HG03280 (cell line): ENCODE measurements at regions not wholly inside any gene's neighbourhood (a gene's known extent, or its start where the extent isn't known, plus 50 kb on each side); places are given as distances from the start of the nearest gene placed in this dataset.
"Not testable (repeated sequence)": the region's sequence is repeated elsewhere in the genome, so short reads cannot be mapped to it uniquely, and the experiment has no call there.

Experiments used
- ATAC-seq: cut with Tn5 transposase; IDR thresholded peaks from one replicate; pipeline ENCODE4 v1.9.1; 2021; ENCODE audit warnings: mild to moderate bottlenecking, moderate library complexity; ENCODE audit not compliant: unreplicated experiment

- not testable (repeated sequence) for ATAC-seq
Observed at GRCh38 chr4:86413426-86413825, 53.6 kb upstream of the MAPK10 start.

DNA sequence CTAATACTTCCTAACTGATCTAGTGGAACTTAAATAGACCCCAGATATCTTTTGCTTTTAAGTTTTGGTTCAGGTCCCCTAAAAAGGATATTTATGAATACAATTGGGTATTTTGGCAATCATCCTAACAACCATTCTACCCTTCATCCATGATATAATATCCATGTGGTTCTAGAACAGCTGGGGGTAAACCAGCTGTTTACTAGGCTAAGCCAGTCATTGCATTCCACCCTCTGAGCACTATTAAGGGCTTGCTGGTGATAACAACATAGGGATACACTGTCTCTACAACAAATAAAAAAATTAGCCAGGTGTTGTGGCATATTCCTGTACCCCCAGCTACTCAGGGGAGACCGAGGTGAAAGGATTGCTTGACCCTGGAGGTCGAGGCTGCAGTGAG, 54.8 kb upstream of the MAPK10 start:
- no peak for ATAC-seq

GRCh38 chr4:86416081-86416480, 56.2 kb upstream of the MAPK10 start:
- ATAC-seq: no peak

- ATAC-seq: no peak
Observed at GRCh38 chr4:86421461-86421860, 61.6 kb upstream of the MAPK10 start.

GRCh38 chr4:86431543-86432116, 71.8 kb upstream of the MAPK10 start:
- ATAC-seq: no peak

DNA sequence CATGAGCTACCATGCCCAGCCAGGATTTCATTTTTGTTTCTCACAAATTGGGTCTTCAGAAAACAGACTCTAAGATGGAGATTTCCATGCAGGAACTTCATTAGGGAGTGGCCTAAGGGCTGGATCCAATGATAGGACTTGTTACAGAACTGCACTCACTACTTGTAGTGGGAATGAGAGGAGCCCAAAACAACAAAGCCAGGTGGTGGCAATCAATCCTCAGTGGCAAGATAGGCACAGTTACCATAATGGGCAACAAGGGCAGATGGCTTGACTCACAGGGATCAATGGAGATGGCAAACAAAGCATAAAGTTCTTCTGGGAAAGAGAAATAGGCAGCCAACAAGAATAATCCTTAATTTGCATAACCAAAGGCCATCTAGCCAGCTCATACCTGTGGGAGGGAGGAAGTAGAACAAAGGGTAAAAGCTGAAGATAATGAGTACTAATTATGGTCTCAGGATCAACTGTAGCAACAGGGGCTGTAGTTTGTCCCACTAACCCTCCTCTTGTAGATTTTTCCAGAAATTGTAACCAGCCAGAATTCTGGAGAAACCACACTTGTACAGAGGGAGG, 72.8 kb upstream of the MAPK10 start:
- ATAC-seq: no peak

- no peak for ATAC-seq
Observed at GRCh38 chr4:86439293-86439692, 79.4 kb upstream of the MAPK10 start.

GRCh38 chr4:86441175-86441936, 81.5 kb upstream of the MAPK10 start:
- ATAC-seq: no peak

DNA sequence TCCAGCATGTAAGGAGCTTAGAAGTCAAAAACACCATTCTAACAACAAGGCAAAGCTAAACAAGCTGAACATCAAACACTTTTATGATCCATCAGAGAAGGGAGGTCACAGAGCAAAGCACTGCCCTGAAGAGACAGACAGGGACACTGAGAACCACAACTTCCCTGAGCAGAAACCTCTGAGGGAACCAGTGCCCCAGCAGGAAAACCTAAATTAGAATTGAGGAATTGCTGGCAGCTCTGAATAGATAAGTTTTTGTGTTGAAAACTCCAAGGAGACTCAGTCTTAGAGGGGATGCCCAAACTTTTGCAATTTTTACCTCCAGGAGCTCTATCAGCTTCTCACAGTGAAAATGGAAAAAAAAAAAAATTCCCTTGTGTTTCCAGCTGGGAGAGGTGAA, 83.0 kb upstream of the MAPK10 start:
- ATAC-seq: no peak

- no peak for ATAC-seq
Observed at GRCh38 chr4:86443495-86443894, 83.6 kb upstream of the MAPK10 start.

DNA sequence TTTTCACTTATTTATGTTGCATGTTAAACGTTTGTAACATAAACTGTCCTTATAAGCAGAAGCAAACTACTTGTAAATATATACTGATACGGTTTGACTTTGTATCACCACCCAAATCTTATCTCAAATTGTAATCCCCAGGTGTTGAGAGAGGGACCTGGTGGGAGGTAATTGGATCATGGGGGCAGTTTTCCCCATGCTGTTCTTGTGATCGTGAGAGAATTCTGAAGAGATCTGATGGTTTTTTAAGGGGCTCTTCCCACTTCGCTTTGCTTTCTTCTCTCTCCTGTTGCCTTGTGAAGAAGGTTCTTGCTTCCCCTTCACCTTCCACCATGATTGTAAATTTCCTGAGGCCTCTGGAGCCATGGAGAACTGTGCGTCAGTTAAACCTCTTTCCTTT, 87.1 kb upstream of the MAPK10 start:
- no peak for ATAC-seq

DNA sequence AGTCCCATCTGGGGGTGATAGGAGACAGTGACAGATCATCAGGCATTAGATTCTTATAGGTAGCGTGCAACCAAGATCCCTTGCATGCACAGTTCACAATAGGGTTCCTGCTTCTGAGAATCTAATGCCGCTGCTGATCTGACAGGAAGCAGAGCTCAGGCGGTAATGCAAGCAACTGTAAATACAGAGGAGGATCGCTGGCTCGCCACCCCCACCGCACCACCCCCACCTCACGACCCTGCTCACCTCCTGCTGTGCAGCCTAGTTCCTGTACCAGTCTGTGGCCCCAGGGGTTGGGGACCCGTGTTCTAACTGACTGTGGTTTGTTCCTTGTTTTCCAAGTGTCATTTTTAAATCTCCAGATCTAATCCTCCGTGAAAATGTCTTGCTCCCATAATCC, 89.0 kb upstream of the MAPK10 start:
- ATAC-seq: no peak

DNA sequence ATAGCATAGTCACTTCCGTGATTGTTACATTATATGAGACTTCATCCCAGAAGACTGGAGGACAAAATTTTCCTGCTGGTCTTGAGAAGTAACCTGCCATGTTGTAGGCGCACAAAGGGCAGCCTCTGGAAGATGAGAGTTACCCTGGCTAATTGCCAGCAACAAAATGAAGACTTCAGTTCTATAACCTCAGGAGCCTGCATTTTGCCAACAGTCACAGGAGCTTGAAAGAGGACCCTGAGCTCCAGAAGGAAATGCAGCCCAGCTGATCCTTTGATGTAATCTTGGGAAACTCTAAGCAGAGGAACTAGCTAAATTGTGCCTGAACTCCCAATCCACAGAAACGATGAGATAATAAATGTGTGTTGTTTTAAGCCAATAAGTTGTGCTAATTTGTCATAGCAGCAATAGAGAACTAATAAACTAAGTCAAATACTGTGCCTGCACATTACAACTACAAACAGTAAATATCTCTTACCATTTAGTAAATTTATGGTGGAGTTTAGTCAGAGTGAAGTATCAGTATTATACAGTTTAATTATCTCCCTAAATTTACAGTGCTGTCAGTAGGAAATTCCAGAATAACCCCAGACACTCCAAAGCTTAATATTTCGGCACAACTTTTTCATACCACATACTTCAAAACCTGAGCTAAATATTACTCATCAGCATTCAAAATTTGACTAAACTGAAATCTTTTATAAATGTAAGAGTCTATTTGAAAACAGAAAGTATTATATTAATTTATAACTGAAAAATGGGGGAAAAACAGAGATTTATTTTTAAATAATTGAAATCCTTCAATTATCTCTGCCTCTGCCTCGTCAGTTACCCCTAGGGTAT, 90.1 kb upstream of the MAPK10 start:
- ATAC-seq: no peak

DNA sequence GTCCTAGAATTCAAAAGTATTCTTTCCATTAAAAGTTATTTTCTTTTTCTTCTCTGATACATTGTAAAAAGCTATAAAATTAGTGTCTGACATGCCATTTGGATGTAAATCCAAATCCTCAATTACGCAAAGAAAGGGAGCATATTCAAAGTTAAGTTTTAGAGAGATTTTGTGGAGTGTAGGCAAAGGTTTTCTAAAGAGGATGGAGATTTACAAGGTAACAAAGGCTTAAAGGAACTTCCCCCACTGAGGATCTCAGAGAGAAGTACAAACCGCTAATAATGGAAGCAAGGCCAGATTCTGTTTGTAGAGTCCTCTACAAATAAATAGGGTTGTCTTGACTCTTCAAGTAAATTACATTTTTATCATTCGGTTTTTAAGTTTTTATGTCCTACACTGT, 91.0 kb upstream of the MAPK10 start:
- ATAC-seq: no peak

DNA sequence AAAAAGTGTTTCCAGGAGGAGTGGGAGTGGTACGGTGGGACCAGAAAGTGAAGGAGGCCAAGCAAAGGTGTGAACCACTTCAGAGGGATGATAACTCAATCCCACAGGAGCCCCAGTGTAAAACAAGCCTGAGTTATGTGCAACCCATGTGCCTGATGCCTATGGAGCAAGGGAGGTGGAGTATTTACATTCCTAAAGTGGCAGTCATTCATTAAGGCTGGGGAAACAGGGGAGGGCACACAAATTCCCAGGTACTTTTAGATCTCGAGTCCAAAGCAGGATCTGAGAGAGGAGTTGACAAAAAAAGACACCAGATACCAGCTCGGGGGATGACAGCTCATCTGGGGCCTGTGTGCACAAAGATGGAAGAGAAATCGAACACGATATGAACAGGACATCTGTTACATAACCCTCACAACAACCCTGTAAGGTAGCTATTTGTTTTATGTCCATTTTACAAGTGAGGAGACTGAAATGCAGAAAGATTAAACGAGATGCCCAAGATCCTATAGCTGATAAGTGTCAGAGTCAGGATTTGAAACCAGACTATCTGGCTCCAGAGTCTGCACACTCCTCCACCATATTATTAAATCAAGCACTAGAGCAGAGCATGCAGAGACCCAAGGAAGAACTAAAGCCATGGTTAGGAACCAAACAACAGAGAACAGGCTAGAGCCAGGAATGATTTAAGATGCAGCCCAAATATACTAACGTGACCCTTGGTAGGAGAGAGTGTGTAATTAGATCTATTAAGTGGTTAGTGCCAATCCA, 91.9 kb upstream of the MAPK10 start:
- no peak for ATAC-seq

- ATAC-seq: no peak
Observed at GRCh38 chr4:86452422-86452891, 92.6 kb upstream of the MAPK10 start.

- no peak for ATAC-seq
Observed at GRCh38 chr4:86452924-86453531, 93.2 kb upstream of the MAPK10 start.

GRCh38 chr4:86453611-86454072, 93.8 kb upstream of the MAPK10 start:
- ATAC-seq: not testable (repeated sequence)

- no peak for ATAC-seq
Observed at GRCh38 chr4:86461849-86462248, 102.0 kb upstream of the MAPK10 start.

DNA sequence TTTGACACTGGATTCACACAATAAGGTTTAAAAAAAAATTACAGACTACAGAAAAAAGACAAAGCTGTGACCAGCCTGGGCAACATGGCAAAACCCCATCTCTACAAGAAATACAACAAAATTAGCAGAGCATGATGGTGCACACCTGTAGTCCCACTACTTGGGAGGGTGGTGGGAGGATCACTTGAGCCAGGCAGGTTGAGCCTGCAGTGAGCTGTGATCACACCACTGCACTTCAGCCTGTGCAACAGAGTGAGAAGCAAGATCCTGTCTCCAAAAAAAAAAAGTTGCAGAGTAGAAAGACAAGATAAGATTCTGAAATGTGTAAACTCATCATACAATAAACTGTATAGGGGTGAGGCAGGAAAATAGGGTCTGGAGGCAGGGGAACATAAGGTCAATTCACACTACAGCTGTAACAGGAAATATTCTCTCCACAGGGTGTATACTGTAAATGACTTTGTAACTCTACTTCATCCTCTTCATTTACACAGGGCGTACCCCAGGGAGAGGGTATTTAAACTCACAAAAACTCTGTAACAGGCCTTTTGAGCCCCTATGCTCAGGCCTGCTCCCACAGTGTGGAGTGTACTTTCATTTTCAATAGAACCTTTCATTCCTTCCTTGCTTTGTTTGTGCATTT, 112.6 kb upstream of the MAPK10 start:
- no peak for ATAC-seq
